Esophagus (tissue), 2 donors: ENCODE measurements at regions not wholly inside any gene's neighbourhood (a gene's known extent, or its start where the extent isn't known, plus 50 kb on each side); places are given as distances from the start of the nearest gene placed in this dataset.

ENCODE experiments used
- H3K27ac ChIP-seq, 2 donors: one replicate each; pipeline ENCODE4 v1.5.1; 2013; ENCODE audit warnings: low read depth in 2 of 2, mild to moderate bottlenecking in 2 of 2, inconsistent platforms in 1 of 2, low read length in 1 of 2, moderate library complexity in 1 of 2
- H3K27me3 ChIP-seq, 2 donors: one replicate each; pipeline ENCODE4 v1.6.1; 2013; ENCODE audit warnings: low read length in 2 of 2, control low read depth in 1 of 2, mild to moderate bottlenecking in 1 of 2; ENCODE audit not compliant: insufficient read depth in 2 of 2, control insufficient read depth in 1 of 2
- H3K36me3 ChIP-seq, 2 donors: one replicate each; pipeline ENCODE4 v1.6.1; 2013; ENCODE audit warnings: low read length in 1 of 2; ENCODE audit not compliant: control insufficient read depth in 2 of 2, insufficient read depth in 2 of 2
- H3K4me1 ChIP-seq, 2 donors: one replicate each; pipeline ENCODE4 v1.6.1; 2013; ENCODE audit warnings: low read length in 1 of 2; ENCODE audit not compliant: control insufficient read depth in 2 of 2, insufficient read depth in 2 of 2
- H3K4me3 ChIP-seq, 2 donors: one replicate each; pipeline ENCODE4 v1.5.1; 2013; ENCODE audit warnings: low read length in 2 of 2, mild to moderate bottlenecking in 2 of 2, low read depth in 1 of 2, moderate library complexity in 1 of 2
- H3K9me3 ChIP-seq, 2 donors: one replicate each; pipeline ENCODE4 v1.6.1; 2013; ENCODE audit warnings: mild to moderate bottlenecking in 2 of 2, low read depth in 1 of 2, low read length in 1 of 2, moderate library complexity in 1 of 2; ENCODE audit not compliant: control insufficient read depth in 2 of 2, insufficient read depth in 1 of 2
- WGBS, 2 donors: extraction: QIAGEN DNeasy Blood & Tissue Kit; methylation state at CpG; one replicate each; pipeline ENCODE4 v1.1.7; 2013; 5-methylcytosine and 5-hydroxymethylcytosine counted together
- donor health status: healthy with polysubstance abuse.
- donor health status: Bipolar disorder and iron deficiency.

DNA sequence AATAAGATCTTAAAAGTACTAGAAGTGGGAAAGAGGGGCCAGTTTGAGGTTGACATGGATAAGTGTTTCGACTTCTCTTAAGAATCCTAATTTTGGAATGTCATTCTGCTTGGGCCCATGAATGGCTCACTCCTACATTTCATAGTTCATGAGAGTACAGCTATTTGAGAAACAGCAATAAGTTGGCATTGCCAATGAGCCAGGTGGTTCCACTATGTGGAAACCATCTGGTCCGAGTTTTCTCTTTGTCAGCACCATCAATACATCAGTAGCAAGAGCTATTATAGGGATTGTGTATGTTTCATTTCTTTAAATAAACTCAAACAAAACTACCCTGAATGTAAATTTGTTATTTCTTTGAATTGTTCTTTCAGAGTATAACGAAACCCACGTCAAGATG is 78.1 kb upstream of the NEBL start:
- Histone ChIP-seq H3K27me3 (no peaks in the 10 kb centered on the region), H3K27ac (no peak overlapping the region), H3K9me3 (no peaks in the 10 kb centered on the region), H3K4me3 (no peak overlapping the region), H3K4me1 (no peaks in the 10 kb centered on the region), H3K36me3 (no peaks in the 10 kb centered on the region)
- 84 to 92% methylated on average over 4 of the region's 4 CpGs for WGBS, 2 donors

DNA sequence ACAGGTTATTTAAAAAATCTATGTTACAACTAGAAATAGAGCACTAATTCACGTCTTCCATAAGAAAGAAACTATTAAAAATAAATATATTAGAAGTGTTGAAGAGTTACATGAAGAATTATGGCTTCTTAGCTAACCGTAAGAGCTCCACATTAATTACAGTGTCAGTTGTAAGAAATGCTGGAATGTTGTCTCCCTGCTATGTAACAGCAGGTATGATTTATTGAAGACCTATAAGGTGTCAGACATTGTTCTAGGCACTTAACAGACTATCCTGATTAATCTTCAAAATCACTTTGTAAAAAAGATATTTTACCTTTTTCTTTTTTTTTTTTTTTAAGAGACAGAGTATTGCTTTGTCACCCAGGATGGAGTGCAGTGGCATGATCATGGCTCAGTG is 75.8 kb upstream of the NEBL start:
- Histone ChIP-seq H3K4me1 (no peaks in the 10 kb centered on the region), H3K27ac (no peak overlapping the region), H3K4me3 (no peak overlapping the region), H3K36me3 (no peaks in the 10 kb centered on the region), H3K9me3 (no peaks in the 10 kb centered on the region), H3K27me3 (no peaks in the 10 kb centered on the region)
- 70 to 73% methylated on average over 2 of the region's 2 CpGs for WGBS, 2 donors

DNA sequence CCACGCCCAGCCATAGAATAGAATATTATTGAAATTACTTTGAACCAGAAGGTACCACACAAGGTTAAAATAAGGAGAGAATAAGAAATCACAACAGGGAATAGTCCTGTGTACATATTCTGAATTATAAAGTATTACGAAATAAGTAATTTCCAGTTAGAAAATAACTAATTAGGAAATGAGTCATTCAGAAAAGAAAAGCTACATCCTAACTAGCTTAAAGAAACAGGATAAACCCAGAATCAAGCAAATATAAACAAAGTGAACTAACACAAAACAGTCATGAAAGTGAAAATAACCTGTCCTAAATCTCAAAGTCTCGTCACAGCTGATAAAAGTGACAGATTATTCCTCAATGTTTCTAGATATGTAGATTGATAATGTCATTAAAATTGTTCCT is 74.8 kb upstream of the NEBL start:
- H3K27me3 ChIP-seq: no peaks in the 10 kb centered on the region
- WGBS, 2 donors: 72 to 77% methylated on average over 3 of the region's 3 CpGs
- no peaks in the 10 kb centered on the region for H3K4me1 ChIP-seq
- H3K9me3 ChIP-seq: no peaks in the 10 kb centered on the region
- no peak overlapping the region for H3K4me3 ChIP-seq
- H3K27ac ChIP-seq: no peak overlapping the region
- no peaks in the 10 kb centered on the region for H3K36me3 ChIP-seq

DNA sequence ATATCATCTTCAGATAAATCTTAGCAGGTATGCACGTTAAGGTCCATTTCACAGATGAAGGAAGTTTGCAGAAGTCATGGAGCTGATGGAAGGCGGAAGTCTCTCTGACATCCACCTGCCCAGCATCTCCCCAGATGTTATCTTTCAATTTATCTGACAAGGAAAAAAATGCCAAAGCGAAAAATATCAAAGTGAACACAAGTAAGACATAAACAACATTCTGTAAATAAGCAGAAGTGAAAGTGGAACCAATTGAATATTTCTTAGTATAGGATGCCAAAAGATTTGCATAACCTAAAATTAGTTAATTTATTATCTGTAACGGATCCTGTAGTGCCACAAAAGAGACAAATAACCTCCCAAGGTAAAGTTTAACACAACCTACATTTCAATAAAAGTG is 73.6 kb upstream of the NEBL start:
- Histone ChIP-seq H3K27ac (no peak overlapping the region), H3K27me3 (no peaks in the 10 kb centered on the region), H3K4me1 (no peaks in the 10 kb centered on the region), H3K4me3 (no peak overlapping the region), H3K9me3 (no peaks in the 10 kb centered on the region), H3K36me3 (no peaks in the 10 kb centered on the region)
- 64% methylated on average over 4 of the region's 4 CpGs for WGBS, 2 donors

DNA sequence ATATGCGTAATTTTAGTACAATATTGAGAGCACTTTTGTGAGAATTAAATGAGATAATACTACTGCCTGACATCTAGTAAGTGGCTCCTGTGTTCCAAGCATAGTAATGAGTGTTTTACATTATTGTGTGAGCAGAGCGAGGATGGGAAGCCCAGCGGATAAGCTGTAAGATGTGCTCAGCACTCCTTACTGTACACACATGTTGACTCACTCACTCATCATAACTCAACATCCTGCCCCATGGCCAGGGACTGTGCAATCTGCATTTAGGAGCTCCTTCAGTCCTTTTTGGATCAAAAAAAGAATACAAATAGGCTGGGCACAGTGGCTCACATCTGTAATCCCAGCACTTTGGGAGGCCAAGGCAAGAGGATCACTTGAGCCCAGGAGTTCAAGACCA is 72.9 kb upstream of the NEBL start:
- Histone ChIP-seq H3K9me3 (no peaks in the 10 kb centered on the region), H3K36me3 (no peaks in the 10 kb centered on the region), H3K4me3 (no peak overlapping the region), H3K4me1 (no peaks in the 10 kb centered on the region), H3K27me3 (no peaks in the 10 kb centered on the region), H3K27ac (no peak overlapping the region)
- WGBS, 2 donors: 92 to 93% methylated on average over 3 of the region's 3 CpGs

DNA sequence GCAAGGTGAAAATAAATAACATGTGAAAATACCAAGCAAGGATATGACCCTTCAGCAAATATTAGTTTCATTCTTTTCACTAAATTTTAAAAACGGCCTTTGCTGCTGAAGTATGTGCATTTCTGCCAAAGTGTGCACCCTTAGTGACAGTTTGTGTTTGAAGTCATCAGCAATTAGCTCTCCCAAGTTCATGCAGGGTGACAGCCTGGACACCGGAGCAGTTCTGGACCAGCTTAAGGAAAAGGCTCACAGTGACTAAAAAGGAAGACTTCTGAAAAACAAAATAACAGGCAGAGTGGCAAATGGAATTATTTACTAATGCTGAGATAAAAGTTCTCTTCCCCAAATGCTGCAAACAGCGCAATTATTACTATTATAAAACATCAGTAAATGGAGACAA is 69.3 kb upstream of the NEBL start:
- Histone ChIP-seq H3K4me1 (no peaks in the 10 kb centered on the region), H3K36me3 (no peaks in the 10 kb centered on the region), H3K27me3 (no peaks in the 10 kb centered on the region), H3K27ac (no peak overlapping the region), H3K9me3 (peaks cover 0 to 5% of the 10 kb centered on the region in 2 donors), H3K4me3 (no peak overlapping the region)
- WGBS, 2 donors: 78 to 83% methylated on average over 3 of the region's 3 CpGs

DNA sequence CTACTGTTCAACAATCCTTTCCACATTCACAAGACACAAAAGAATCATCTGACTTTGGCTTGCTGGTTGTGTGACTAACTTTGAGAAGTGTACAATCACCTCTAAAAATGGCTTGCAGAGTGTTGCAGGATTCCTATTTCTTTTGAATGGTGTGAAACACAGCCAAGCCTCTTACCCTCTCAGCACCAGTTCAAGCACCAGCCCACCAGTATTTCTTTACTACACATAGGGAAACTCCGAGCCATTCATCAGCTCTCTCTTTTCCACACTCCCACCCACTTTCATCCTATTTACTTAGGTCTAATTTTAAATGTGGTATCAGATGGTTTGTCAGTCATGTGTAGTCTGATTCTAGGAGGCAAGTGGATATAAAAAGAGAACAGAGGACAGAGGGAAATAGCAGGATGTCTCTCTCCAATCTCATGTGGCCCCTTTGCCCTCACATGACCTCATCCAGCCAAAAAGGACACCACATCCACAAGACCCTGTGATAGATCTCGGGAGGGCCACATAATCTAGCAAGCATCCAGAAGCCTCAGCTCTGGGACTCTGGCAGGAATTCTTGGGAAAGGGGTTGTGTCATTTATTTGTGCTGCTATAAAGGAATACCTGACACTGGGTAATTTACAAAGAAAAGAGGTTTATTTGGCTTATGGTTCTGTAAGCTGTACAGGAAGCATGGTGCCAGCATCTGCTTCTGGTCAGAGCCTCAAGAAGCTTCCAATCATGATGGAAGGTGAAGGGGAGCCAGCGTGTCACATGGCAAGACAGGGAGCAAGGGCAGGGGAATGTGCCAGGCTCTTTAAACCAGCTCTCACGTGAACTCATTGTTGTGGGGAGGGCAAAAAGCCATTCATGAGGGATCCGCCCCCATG is 66.8 kb upstream of the NEBL start:
- WGBS, 2 donors: 79 to 84% methylated on average over 5 of the region's 5 CpGs
- H3K27ac ChIP-seq: no peak overlapping the region
- no peaks in the 10 kb centered on the region for H3K36me3 ChIP-seq
- H3K9me3 ChIP-seq: peaks cover 0 to 5% of the 10 kb centered on the region in 2 donors
- no peak overlapping the region for H3K4me3 ChIP-seq
- H3K27me3 ChIP-seq: no peaks in the 10 kb centered on the region
- H3K4me1 ChIP-seq: no peaks in the 10 kb centered on the region

DNA sequence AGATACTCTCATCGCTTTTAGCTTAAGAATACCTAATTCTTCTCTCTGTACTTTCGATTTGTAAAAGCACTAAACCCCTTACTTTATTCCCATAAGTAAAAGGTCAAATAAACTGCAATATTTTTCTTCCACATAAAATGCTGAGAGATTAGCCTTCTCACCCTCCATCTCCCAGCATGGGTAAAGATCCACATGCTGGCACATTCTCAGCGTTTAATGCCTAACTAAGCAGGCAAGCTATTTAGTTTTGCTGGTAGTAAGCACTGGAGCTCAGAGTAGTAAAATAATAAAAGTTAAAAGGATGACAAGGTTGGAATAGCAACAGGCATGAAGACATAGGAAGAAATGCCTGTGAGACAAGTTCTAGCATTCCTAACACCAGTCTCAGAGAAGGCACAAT is 65.9 kb upstream of the NEBL start:
- Histone ChIP-seq H3K27ac (no peak overlapping the region), H3K4me1 (no peaks in the 10 kb centered on the region), H3K4me3 (no peak overlapping the region), H3K9me3 (peaks cover 0 to 5% of the 10 kb centered on the region in 2 donors), H3K27me3 (no peaks in the 10 kb centered on the region), H3K36me3 (no peaks in the 10 kb centered on the region)
- 73 to 80% methylated on average over 3 of the region's 3 CpGs for WGBS, 2 donors

DNA sequence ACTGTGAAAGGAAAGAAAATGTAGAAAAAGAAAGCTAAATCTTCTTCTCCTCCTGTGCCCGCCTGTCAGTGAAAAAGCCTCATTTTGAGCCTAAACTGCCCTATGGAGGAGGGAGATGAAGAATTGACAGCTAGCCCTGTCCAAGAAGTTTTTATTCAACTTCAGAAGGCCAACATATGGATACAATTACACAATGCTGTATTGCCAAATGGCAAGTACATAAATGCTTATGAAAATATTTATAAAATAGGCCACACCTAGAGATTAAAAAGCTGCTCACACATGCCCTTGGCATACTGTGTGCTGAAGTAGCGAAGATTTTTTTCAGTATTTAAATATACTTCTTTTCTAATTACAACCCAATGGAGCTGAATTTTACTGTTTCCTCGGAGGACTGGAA is 65.1 kb upstream of the NEBL start:
- Histone ChIP-seq H3K36me3 (no peaks in the 10 kb centered on the region), H3K4me3 (no peak overlapping the region), H3K4me1 (no peaks in the 10 kb centered on the region), H3K27ac (no peak overlapping the region), H3K9me3 (peaks cover 0 to 5% of the 10 kb centered on the region in 2 donors), H3K27me3 (no peaks in the 10 kb centered on the region)
- WGBS, 2 donors: 39 to 61% methylated on average over 3 of the region's 3 CpGs

DNA sequence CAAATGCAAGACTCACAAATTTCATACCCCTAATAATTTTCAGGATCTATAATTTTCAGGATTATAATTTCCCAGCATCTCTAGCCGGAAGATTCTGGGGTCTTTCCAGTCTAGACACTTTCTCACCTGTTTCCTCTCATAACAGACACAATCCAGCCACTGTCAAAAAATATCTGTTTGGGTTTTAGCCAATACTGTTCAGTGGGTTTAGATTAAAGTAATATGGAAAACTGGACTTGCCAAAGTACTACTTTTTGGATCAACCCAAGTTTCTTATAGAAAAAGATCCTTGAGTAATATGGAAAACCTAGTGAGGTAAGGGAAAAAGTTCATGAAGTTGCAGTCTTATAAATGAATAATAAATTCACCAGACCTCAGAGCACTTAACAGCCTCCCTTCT is 62.1 kb upstream of the NEBL start:
- Histone ChIP-seq H3K27ac (no peak overlapping the region), H3K4me3 (no peak overlapping the region), H3K27me3 (no peaks in the 10 kb centered on the region), H3K9me3 (peaks cover under 1 to 3% of the 10 kb centered on the region in 2 donors), H3K4me1 (no peaks in the 10 kb centered on the region), H3K36me3 (no peaks in the 10 kb centered on the region)
- 92 to 95% methylated on average over 1 of the region's 1 CpG for WGBS, 2 donors
